Stomach (tissue), 4 donors: ENCODE measurements at regions not wholly inside any gene's neighbourhood (a gene's known extent, or its start where the extent isn't known, plus 50 kb on each side); places are given as distances from the start of the nearest gene placed in this dataset.

Source experiments
- POLR2A ChIP-seq, 4 donors: fragments of 450-650 bp; IDR thresholded peaks; one replicate each; pipeline ENCODE4 v1.6.1; 2016; ENCODE audit warnings: antibody characterized with exemption in 4 of 4, control low read depth in 2 of 4, mild to moderate bottlenecking in 1 of 4, moderate library complexity in 1 of 4
- POLR2AphosphoS5 ChIP-seq, 3 donors: sonication (generic); formaldehyde crosslinking; IDR thresholded peaks; one replicate each; pipeline ENCODE4 v1.6.1; 2016; ENCODE audit warnings: antibody characterized with exemption in 3 of 3
- TF ChIP-seq, protein P1 (sequence below), 7 experiments: fragments of 450-650 bp in 4 of 7; fragments of 200-600 bp in 3 of 7; sonication (generic) in 3 of 7; IDR thresholded peaks; one replicate each; pipeline ENCODE4 v1.5.1; 2016 to 2019; ENCODE audit warnings: antibody characterized with exemption in 7 of 7, control low read depth in 2 of 7, mild to moderate bottlenecking in 1 of 7

DNA sequence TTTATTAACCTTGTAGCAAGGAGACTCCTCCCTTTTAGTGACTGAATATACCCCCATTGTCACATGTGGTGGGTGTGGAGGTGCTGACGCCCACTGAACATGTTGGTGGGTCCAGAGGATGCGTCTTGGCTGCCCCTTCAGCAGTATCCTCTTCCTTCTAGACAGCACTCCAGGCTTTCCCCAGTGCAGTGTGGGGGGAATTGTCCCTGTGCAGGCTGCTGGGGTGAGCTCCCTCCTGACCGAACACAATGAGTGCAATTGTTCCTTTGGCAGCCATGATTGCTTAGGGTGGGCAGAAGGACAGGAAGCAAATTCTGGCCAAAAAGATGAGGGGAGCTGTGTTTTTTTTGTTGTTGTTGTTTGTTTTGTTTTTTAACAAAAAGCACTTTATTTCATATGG, 209.3 kb upstream of the PDE10A start:
- TF ChIP-seq POLR2AphosphoS5 (IDR thresholded peaks at IDR 0.05) = no peak
- TF ChIP-seq POLR2A (IDR thresholded peaks at IDR 0.05) = no peak
- TF ChIP-seq, protein P1, sequence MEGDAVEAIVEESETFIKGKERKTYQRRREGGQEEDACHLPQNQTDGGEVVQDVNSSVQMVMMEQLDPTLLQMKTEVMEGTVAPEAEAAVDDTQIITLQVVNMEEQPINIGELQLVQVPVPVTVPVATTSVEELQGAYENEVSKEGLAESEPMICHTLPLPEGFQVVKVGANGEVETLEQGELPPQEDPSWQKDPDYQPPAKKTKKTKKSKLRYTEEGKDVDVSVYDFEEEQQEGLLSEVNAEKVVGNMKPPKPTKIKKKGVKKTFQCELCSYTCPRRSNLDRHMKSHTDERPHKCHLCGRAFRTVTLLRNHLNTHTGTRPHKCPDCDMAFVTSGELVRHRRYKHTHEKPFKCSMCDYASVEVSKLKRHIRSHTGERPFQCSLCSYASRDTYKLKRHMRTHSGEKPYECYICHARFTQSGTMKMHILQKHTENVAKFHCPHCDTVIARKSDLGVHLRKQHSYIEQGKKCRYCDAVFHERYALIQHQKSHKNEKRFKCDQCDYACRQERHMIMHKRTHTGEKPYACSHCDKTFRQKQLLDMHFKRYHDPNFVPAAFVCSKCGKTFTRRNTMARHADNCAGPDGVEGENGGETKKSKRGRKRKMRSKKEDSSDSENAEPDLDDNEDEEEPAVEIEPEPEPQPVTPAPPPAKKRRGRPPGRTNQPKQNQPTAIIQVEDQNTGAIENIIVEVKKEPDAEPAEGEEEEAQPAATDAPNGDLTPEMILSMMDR (IDR thresholded peaks at IDR 0.05) = no peak
